ENCODE measurements at regions not wholly inside any gene's neighbourhood (a gene's known extent, or its start where the extent isn't known, plus 50 kb on each side); places are given as distances from the start of the nearest gene placed in this dataset.

DNA sequence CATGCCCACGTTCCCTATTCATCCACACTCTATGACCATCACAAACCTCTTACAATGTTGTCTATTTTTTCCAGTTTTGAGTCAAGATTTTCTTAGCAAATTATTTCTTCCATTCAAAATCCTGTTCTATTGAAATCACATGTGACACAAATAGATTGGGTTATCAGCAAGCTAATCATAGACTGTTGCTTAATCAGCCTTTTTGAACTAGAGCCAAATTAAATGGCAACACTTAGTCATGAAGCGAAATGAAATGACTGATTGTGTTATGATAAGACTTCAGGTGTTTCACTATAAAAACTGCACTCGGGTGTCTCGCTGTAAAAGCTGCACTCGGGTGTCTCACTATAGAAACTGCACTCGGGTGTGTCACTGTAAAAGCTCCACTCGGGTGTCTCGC lies 890.0 kb upstream of the FRG1 start:
- BruUV-seq (replicated peaks) = no TSS peak
- no peak for ATAC-seq
- TF ChIP-seq SIN3A (IDR thresholded peaks at IDR 0.05; ENCODE audit: borderline replicate concordance, insufficient read depth, low read depth, low read length) = no peak
- TF ChIP-seq POLR2AphosphoS5 (IDR thresholded peaks at IDR 0.05; ENCODE audit: low read depth, low read length) = no peak
- TF ChIP-seq, protein P1, sequence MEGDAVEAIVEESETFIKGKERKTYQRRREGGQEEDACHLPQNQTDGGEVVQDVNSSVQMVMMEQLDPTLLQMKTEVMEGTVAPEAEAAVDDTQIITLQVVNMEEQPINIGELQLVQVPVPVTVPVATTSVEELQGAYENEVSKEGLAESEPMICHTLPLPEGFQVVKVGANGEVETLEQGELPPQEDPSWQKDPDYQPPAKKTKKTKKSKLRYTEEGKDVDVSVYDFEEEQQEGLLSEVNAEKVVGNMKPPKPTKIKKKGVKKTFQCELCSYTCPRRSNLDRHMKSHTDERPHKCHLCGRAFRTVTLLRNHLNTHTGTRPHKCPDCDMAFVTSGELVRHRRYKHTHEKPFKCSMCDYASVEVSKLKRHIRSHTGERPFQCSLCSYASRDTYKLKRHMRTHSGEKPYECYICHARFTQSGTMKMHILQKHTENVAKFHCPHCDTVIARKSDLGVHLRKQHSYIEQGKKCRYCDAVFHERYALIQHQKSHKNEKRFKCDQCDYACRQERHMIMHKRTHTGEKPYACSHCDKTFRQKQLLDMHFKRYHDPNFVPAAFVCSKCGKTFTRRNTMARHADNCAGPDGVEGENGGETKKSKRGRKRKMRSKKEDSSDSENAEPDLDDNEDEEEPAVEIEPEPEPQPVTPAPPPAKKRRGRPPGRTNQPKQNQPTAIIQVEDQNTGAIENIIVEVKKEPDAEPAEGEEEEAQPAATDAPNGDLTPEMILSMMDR (IDR thresholded peaks at IDR 0.05) = no peak
- TF ChIP-seq TCF7L2 (IDR thresholded peaks at IDR 0.05; ENCODE audit: low read depth, low read length) = no peak
- TF ChIP-seq, protein P2, sequence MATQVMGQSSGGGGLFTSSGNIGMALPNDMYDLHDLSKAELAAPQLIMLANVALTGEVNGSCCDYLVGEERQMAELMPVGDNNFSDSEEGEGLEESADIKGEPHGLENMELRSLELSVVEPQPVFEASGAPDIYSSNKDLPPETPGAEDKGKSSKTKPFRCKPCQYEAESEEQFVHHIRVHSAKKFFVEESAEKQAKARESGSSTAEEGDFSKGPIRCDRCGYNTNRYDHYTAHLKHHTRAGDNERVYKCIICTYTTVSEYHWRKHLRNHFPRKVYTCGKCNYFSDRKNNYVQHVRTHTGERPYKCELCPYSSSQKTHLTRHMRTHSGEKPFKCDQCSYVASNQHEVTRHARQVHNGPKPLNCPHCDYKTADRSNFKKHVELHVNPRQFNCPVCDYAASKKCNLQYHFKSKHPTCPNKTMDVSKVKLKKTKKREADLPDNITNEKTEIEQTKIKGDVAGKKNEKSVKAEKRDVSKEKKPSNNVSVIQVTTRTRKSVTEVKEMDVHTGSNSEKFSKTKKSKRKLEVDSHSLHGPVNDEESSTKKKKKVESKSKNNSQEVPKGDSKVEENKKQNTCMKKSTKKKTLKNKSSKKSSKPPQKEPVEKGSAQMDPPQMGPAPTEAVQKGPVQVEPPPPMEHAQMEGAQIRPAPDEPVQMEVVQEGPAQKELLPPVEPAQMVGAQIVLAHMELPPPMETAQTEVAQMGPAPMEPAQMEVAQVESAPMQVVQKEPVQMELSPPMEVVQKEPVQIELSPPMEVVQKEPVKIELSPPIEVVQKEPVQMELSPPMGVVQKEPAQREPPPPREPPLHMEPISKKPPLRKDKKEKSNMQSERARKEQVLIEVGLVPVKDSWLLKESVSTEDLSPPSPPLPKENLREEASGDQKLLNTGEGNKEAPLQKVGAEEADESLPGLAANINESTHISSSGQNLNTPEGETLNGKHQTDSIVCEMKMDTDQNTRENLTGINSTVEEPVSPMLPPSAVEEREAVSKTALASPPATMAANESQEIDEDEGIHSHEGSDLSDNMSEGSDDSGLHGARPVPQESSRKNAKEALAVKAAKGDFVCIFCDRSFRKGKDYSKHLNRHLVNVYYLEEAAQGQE (IDR thresholded peaks at IDR 0.05; ENCODE audit: insufficient read depth in 1 of 2, low read depth in 2 of 2, low read length in 1 of 2) = no peak
- peak overlapping the region; percentile 33 to 61 for H3K4me3 ChIP-seq (ENCODE audit: low read depth in 2 of 2, low read length in 2 of 2)
- H3K36me3 ChIP-seq (ENCODE audit: control insufficient read depth, insufficient read depth, low read length) = no peaks in the 10 kb centered on the region
- intact Hi-C loops (cut with micrococcal nuclease; ENCODE audit: unreplicated experiment) (no loop called here), in situ Hi-C loops (cut with HindIII; ENCODE audit: low pct_unique_long_range_greater_than_20kb, low sequenced_read_pairs) (no loop called here)
- ChIA-PET POLR2A (no interaction called here), CTCF (no interaction called here)
- H3K4me1 ChIP-seq (ENCODE audit: control insufficient read depth, insufficient read depth, low read length) = peaks cover 3% of the 10 kb centered on the region; the same call in 1 of the 2 replicates
- no peak overlapping the region for H3K27ac ChIP-seq (ENCODE audit: low read length)
- no peaks in the 10 kb centered on the region for H3K9me3 ChIP-seq (ENCODE audit: control insufficient read depth, insufficient read depth, low read depth, low read length)
- no peaks in the 10 kb centered on the region for H3K27me3 ChIP-seq (ENCODE audit: control insufficient read depth, insufficient read depth, low read length)
- DNase-seq (ENCODE audit: low read depth, low spot score) = no peak

DNA sequence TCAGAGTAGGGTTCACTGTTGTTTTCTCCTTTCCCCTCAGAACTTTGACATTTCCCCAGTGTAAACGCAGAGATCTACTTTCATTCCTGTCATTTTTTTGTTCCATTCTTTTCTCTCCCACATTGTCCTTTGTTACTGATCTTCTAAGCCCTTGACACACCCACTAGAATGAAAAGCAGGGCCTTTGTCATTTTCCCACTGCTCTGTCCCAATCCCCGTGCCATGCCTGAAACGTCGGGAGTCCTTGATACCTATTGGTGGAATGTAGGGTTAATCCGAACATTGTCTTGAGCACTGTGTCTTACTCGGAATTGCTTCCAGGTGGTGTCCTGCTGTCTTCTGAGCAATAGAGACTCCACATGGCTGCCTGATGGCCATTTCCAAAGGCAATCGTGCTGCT lies 887.1 kb upstream of the FRG1 start:
- Histone ChIP-seq H3K4me3 (ENCODE audit: low read depth in 2 of 2, low read length in 2 of 2) (no peak overlapping the region), H3K27me3 (ENCODE audit: control insufficient read depth, insufficient read depth, low read length) (no peaks in the 10 kb centered on the region), H3K36me3 (ENCODE audit: control insufficient read depth, insufficient read depth, low read length) (no peaks in the 10 kb centered on the region), H3K9me3 (ENCODE audit: control insufficient read depth, insufficient read depth, low read depth, low read length) (no peaks in the 10 kb centered on the region), H3K4me1 (ENCODE audit: control insufficient read depth, insufficient read depth, low read length) (no peaks in the 10 kb centered on the region), H3K27ac (ENCODE audit: low read length) (no peak overlapping the region)
- intact Hi-C loops (cut with micrococcal nuclease; ENCODE audit: unreplicated experiment) (no loop called here), in situ Hi-C loops (cut with HindIII; ENCODE audit: low pct_unique_long_range_greater_than_20kb, low sequenced_read_pairs) (no loop called here)
- no peak for DNase-seq (ENCODE audit: low read depth, low spot score)
- ATAC-seq = no peak
- ChIA-PET CTCF (no interaction called here), POLR2A (no interaction called here)
- TF ChIP-seq, protein P2 (IDR thresholded peaks at IDR 0.05; ENCODE audit: insufficient read depth in 1 of 2, low read depth in 2 of 2, low read length in 1 of 2) = no peak
- TF ChIP-seq, protein P1 (IDR thresholded peaks at IDR 0.05) = no peak
- no TSS peak for BruUV-seq (replicated peaks)
